ENCODE measurements at regions not wholly inside any gene's neighbourhood (a gene's known extent, or its start where the extent isn't known, plus 50 kb on each side); places are given as distances from the start of the nearest gene placed in this dataset.

DNA sequence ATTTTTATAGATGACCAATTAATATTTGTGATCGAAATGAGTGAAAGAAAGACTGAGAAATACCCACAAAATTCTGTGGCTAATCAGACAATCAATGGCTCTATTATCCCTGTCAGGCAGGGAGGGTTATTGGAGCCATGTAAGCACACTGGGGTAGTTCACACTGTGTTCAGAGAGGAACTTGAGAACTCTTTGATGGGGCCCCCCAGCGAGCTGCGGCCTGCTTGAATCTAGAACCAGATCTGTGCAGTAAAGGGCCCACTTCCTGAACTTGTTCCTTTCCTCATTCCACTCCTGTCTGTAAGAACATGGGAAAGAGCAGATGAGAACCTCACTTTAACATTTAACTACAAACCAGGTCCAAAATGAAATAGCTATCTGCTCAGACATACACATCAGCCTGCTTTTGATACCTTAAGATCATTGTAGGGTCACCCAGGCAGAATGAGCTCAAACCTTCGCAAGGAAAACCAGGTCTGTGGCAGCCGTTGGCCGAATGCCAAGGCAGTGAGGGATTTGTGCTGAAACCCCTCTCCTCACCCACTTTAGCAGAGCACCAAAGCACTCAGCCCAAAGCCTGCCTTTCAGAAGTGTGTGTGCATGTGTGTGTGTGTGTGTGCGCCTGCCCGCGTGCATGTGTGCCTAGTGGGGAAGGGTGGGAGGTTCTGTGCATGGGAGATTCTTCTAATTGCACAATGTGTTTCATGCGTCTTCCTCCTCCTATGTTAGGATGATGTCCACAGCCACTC is 365.6 kb upstream of the MGMT start:
- TF ChIP-seq, protein P1, sequence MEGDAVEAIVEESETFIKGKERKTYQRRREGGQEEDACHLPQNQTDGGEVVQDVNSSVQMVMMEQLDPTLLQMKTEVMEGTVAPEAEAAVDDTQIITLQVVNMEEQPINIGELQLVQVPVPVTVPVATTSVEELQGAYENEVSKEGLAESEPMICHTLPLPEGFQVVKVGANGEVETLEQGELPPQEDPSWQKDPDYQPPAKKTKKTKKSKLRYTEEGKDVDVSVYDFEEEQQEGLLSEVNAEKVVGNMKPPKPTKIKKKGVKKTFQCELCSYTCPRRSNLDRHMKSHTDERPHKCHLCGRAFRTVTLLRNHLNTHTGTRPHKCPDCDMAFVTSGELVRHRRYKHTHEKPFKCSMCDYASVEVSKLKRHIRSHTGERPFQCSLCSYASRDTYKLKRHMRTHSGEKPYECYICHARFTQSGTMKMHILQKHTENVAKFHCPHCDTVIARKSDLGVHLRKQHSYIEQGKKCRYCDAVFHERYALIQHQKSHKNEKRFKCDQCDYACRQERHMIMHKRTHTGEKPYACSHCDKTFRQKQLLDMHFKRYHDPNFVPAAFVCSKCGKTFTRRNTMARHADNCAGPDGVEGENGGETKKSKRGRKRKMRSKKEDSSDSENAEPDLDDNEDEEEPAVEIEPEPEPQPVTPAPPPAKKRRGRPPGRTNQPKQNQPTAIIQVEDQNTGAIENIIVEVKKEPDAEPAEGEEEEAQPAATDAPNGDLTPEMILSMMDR (IDR thresholded peaks at IDR 0.05; ENCODE audit: low read depth, low read length, poor library complexity, severe bottlenecking), result no peak
- TF ChIP-seq EZH2phosphoT487 (IDR thresholded peaks at IDR 0.05; ENCODE audit: borderline replicate concordance, low read length), result no peak

All from DOHH2 (cell line).